NB4 (cell line): ENCODE measurements at regions not wholly inside any gene's neighbourhood (a gene's known extent, or its start where the extent isn't known, plus 50 kb on each side); places are given as distances from the start of the nearest gene placed in this dataset.

Experiments used
- MYC ChIP-seq: IDR thresholded peaks from 2 replicates; pipeline ENCODE4 v1.6.1; 2011; ENCODE audit warnings: low read depth, low read length
- POLR2A ChIP-seq: IDR thresholded peaks from 2 replicates; pipeline ENCODE4 v1.6.1; 2011; ENCODE audit warnings: mild to moderate bottlenecking; ENCODE audit not compliant: insufficient read length; ENCODE audit errors: extremely low read depth
- TF ChIP-seq, protein P1 (sequence below): IDR thresholded peaks from one replicate; pipeline ENCODE4 v1.5.1; 2012; ENCODE audit warnings: low read depth, low read length
- TF ChIP-seq, protein P2 (sequence below): IDR thresholded peaks from 2 replicates; pipeline ENCODE4 v1.6.1; 2011; ENCODE audit warnings: low read depth, low read length

DNA sequence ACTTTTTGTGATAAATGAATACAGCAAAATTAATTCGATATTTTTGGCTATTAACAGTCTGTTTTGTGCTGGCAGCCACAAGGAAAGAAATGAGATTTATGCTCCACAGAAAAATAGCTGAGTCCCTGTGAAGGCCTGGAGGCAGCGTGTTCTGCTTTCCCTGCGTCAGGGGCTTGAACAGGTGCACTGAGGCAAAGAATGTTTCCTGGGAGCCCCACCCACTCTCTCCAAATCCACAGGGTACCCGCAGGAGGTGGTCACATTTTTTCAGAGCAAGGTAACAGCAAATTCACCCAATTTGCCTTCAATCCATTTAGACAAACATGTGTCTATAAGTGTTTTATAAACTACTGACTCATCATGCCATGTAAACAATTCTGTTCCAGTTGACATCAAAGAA lies 308.1 kb downstream of the TCERG1L start:
- TF ChIP-seq, protein P1, sequence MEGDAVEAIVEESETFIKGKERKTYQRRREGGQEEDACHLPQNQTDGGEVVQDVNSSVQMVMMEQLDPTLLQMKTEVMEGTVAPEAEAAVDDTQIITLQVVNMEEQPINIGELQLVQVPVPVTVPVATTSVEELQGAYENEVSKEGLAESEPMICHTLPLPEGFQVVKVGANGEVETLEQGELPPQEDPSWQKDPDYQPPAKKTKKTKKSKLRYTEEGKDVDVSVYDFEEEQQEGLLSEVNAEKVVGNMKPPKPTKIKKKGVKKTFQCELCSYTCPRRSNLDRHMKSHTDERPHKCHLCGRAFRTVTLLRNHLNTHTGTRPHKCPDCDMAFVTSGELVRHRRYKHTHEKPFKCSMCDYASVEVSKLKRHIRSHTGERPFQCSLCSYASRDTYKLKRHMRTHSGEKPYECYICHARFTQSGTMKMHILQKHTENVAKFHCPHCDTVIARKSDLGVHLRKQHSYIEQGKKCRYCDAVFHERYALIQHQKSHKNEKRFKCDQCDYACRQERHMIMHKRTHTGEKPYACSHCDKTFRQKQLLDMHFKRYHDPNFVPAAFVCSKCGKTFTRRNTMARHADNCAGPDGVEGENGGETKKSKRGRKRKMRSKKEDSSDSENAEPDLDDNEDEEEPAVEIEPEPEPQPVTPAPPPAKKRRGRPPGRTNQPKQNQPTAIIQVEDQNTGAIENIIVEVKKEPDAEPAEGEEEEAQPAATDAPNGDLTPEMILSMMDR: no peak
- TF ChIP-seq, protein P2, sequence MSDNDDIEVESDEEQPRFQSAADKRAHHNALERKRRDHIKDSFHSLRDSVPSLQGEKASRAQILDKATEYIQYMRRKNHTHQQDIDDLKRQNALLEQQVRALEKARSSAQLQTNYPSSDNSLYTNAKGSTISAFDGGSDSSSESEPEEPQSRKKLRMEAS: no peak
- TF ChIP-seq POLR2A: no peak
- no peak for TF ChIP-seq MYC
